Smooth muscle cell (in vitro differentiated cells): ENCODE measurements at regions not wholly inside any gene's neighbourhood (a gene's known extent, or its start where the extent isn't known, plus 50 kb on each side); places are given as distances from the start of the nearest gene placed in this dataset.

Source experiments
- DNase-seq: peaks from one replicate; lab custom pipeline; 2025; ENCODE audit not compliant: unreplicated experiment; lab: John Stamatoyannopoulos, UW
- H2AFZ ChIP-seq: fragments of 200-600 bp; sonication (generic); 2 replicates; pipeline ENCODE4 v1.6.0; 2016; ENCODE audit warnings: antibody characterized with exemption, low read depth, mild to moderate bottlenecking
- H3F3A ChIP-seq: fragments of 200-600 bp; sonication (generic); 2 replicates; pipeline ENCODE4 v1.6.0; 2017; ENCODE audit warnings: antibody characterized with exemption, low read depth
- H3K27ac ChIP-seq: fragments of 200-600 bp; sonication (generic); 2 replicates; pipeline ENCODE4 v1.5.1; 2016; ENCODE audit warnings: low read depth, mild to moderate bottlenecking
- H3K27me3 ChIP-seq: fragments of 200-600 bp; sonication (generic); 2 replicates; pipeline ENCODE4 v1.6.1; 2016; ENCODE audit warnings: low read depth, mild to moderate bottlenecking
- H3K36me3 ChIP-seq: fragments of 200-600 bp; sonication (generic); 2 replicates; pipeline ENCODE4 v1.5.1; 2016; ENCODE audit warnings: low read depth
- H3K4me1 ChIP-seq: fragments of 200-600 bp; sonication (generic); 2 replicates; pipeline ENCODE4 v1.5.1; 2016; ENCODE audit warnings: low read depth
- H3K4me2 ChIP-seq: fragments of 200-600 bp; sonication (generic); 2 replicates; pipeline ENCODE4 v1.6.0; 2016; ENCODE audit warnings: mild to moderate bottlenecking
- H3K4me3 ChIP-seq: fragments of 200-600 bp; sonication (generic); 2 replicates; pipeline ENCODE4 v1.5.1; 2016; ENCODE audit warnings: mild to moderate bottlenecking
- H3K79me2 ChIP-seq: fragments of 200-600 bp; sonication (generic); 2 replicates; pipeline ENCODE4 v1.6.0; 2016; ENCODE audit warnings: low read depth, mild to moderate bottlenecking
- H3K9ac ChIP-seq: fragments of 200-600 bp; sonication (generic); 2 replicates; pipeline ENCODE4 v1.6.0; 2016; ENCODE audit warnings: low read depth
- H3K9me3 ChIP-seq: fragments of 200-600 bp; sonication (generic); replicated peaks from 2 replicates; pipeline ENCODE4 v1.5.1; 2016; ENCODE audit warnings: low read depth
- H4K20me1 ChIP-seq: fragments of 200-600 bp; sonication (generic); 2 replicates; pipeline ENCODE4 v1.6.0; 2016; ENCODE audit warnings: low read depth
- WGBS: methylation state at CpG from one replicate; pipeline ENCODE4 v1.1.7; 2016; ENCODE audit warnings: low lambda C conversion rate; 5-methylcytosine and 5-hydroxymethylcytosine counted together
- TF ChIP-seq, protein P1 (sequence below): fragments of 200-600 bp; sonication (generic); IDR thresholded peaks from 2 replicates; pipeline ENCODE4 v1.5.1; 2017; ENCODE audit warnings: borderline replicate concordance, mild to moderate bottlenecking, antibody characterized with exemption; ENCODE audit not compliant: insufficient read depth, poor library complexity, severe bottlenecking

DNA sequence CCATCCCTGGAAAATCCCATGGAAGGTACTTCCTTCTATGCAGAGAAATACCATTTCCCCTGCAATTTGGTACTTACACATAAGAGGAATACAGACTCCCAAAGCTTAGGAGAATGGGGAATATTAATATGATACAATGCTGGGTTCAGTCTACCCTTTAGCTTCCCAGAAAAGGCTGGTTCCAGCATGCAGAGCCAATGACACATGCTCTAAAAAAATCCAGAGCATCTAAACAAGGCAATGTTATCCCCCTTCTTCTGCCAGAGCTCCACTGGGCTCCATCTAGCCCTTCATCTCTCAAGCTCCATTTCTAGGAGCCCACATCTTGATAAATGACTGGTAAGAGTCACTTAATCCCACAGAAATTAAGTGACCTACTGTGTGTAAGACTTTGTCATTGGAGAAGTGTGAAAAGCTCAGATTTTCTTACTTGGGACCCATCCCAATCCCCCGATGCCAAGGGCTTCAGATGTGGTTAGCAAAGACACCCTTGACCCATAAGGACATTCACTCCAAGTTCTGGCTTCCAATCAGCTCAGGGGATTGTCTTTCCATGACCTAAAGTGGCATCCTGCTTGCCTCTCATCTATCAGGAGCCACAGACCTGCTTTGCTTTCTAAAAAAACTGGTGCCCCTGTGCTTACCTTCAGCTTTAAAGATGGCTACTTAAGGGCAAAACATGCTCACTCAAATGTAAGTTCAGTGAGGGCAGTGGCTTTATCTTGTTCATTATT is 137.5 kb downstream of the UNC5CL start:
- no peaks in the 10 kb centered on the region for H3K4me1 ChIP-seq
- no peaks in the 10 kb centered on the region for H4K20me1 ChIP-seq
- H3K4me2 ChIP-seq: peak overlapping the region; percentile 52
- H2AFZ ChIP-seq: no peak overlapping the region
- TF ChIP-seq, protein P1, sequence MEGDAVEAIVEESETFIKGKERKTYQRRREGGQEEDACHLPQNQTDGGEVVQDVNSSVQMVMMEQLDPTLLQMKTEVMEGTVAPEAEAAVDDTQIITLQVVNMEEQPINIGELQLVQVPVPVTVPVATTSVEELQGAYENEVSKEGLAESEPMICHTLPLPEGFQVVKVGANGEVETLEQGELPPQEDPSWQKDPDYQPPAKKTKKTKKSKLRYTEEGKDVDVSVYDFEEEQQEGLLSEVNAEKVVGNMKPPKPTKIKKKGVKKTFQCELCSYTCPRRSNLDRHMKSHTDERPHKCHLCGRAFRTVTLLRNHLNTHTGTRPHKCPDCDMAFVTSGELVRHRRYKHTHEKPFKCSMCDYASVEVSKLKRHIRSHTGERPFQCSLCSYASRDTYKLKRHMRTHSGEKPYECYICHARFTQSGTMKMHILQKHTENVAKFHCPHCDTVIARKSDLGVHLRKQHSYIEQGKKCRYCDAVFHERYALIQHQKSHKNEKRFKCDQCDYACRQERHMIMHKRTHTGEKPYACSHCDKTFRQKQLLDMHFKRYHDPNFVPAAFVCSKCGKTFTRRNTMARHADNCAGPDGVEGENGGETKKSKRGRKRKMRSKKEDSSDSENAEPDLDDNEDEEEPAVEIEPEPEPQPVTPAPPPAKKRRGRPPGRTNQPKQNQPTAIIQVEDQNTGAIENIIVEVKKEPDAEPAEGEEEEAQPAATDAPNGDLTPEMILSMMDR: no peak
- H3K4me3 ChIP-seq: no peak overlapping the region
- no peak for DNase-seq
- no peaks in the 10 kb centered on the region for H3K27me3 ChIP-seq
- no peaks in the 10 kb centered on the region for H3F3A ChIP-seq
- peak overlapping the region; percentile 63 for H3K27ac ChIP-seq
- WGBS: 91% methylated on average over 1 of the region's 1 CpG
- H3K79me2 ChIP-seq: no peaks in the 10 kb centered on the region
- no peak overlapping the region for H3K9ac ChIP-seq
- H3K9me3 ChIP-seq: no peaks in the 10 kb centered on the region
- no peaks in the 10 kb centered on the region for H3K36me3 ChIP-seq

DNA sequence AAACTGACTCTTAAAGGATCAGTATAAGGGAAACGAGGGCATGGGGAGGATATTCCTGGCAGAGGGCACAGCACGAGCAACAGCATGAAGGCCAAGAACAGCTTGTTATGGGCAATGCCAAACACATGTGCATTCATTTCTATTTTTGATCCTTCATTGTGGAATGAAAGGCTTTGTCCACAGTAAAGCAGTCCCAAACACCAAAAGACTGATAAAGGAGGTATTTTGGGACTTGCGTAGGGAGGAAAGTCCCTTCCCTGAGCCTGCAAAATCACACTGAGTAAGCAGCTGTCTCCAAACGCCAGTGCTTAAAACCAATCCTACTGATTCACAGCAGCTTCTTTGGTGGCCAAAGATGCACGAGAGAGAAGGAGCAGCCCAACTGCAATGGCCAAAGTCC is 138.2 kb downstream of the UNC5CL start:
- H3K27me3 ChIP-seq: no peaks in the 10 kb centered on the region
- H3K9ac ChIP-seq: no peak overlapping the region
- H3K27ac ChIP-seq: peak overlapping the region; percentile 63
- TF ChIP-seq, protein P1: no peak
- no peaks in the 10 kb centered on the region for H3K4me1 ChIP-seq
- H4K20me1 ChIP-seq: no peaks in the 10 kb centered on the region
- H3F3A ChIP-seq: no peaks in the 10 kb centered on the region
- no peaks in the 10 kb centered on the region for H3K36me3 ChIP-seq
- H3K79me2 ChIP-seq: no peaks in the 10 kb centered on the region
- DNase-seq: no peak
- H3K4me2 ChIP-seq: peak overlapping the region; percentile 52
- WGBS: 15% methylated on average over 5 of the region's 5 CpGs
- no peak overlapping the region for H3K4me3 ChIP-seq
- no peaks in the 10 kb centered on the region for H3K9me3 ChIP-seq
- H2AFZ ChIP-seq: no peak overlapping the region

DNA sequence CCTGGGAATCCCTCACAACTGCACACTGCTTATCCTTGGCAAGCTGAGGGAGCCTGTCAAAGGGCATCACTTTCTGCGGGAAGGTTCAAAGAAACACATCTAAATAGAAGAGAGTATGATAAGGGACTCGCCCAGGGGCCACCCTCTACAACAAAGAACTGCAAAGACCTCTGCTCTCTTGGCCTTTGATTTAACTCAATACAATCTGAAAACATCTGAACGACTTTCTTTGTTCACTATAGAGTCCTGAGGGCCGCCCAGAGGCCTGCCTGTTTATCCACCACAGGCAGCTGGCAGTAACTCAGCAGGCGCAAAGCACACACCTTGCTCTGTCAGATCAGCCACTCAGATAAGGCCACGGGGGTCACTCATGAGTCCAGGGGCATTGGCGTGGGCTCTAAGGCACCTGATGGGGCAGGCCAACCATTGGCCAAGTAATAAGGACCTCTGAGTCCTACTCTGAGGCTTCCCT is 139.3 kb downstream of the UNC5CL start:
- Histone ChIP-seq H3K27ac (no peak overlapping the region), H3K4me3 (no peak overlapping the region), H4K20me1 (no peaks in the 10 kb centered on the region), H3K9ac (no peak overlapping the region), H3F3A (no peaks in the 10 kb centered on the region), H3K9me3 (no peaks in the 10 kb centered on the region), H3K36me3 (no peaks in the 10 kb centered on the region), H3K79me2 (no peaks in the 10 kb centered on the region), H3K27me3 (no peaks in the 10 kb centered on the region), H3K4me1 (no peaks in the 10 kb centered on the region), H3K4me2 (no peak overlapping the region), H2AFZ (no peak overlapping the region)
- TF ChIP-seq, protein P1: no peak
- 67% methylated on average over 7 of the region's 7 CpGs for WGBS
- DNase-seq: no peak

DNA sequence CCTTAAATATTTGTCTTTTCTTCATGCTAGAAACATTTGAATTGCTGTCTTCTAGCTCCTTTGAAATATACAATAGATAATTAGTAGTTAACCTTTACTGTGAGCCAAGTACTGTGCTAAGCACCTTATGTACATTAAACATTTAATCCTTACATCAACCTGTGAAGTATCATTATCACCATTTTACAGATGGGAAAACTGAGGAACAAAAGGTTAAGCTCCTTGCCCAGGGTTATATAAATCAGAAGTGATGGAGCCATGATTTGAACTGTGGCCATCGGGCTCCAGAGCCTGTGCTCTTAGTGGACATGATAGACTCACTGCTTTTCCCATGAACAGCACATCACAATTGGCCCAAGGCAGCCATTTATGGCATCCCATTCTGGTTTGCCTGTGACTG is 140.9 kb downstream of the UNC5CL start:
- Histone ChIP-seq H3K4me1 (no peaks in the 10 kb centered on the region), H3K9ac (no peak overlapping the region), H2AFZ (no peak overlapping the region), H3K9me3 (no peaks in the 10 kb centered on the region), H3K27me3 (no peaks in the 10 kb centered on the region), H4K20me1 (no peaks in the 10 kb centered on the region), H3K27ac (no peak overlapping the region), H3K36me3 (no peaks in the 10 kb centered on the region), H3K4me3 (no peak overlapping the region), H3K4me2 (no peak overlapping the region), H3F3A (no peaks in the 10 kb centered on the region), H3K79me2 (no peaks in the 10 kb centered on the region)
- no peak for DNase-seq
- TF ChIP-seq, protein P1: no peak
- 92% methylated on average over 1 of the region's 1 CpG for WGBS
